PC-9 (cell line): ENCODE measurements at regions not wholly inside any gene's neighbourhood (a gene's known extent, or its start where the extent isn't known, plus 50 kb on each side); places are given as distances from the start of the nearest gene placed in this dataset.

Experiments
- BruUV-seq: library from RNA; stranded (reverse); fragments of 400-500 nt; replicated peaks from 2 replicates; lab custom pipeline; 2021; lab: Mats Ljungman, UMichigan
- CTCF ChIA-PET: fragments of 300-600 bp; sonication (Branson Sonifier 250); formaldehyde crosslinking; loops from one replicate; lab custom pipeline; 2022; ENCODE audit warnings: antibody characterized with exemption; lab: Charles Lee
- POLR2A ChIA-PET: fragments of 300-600 bp; sonication (Branson Sonifier 250); formaldehyde crosslinking; loops from one replicate; lab custom pipeline; 2022; ENCODE audit warnings: antibody characterized with exemption; ENCODE audit not compliant: unreplicated experiment; lab: Charles Lee
- DNase-seq, 2 experiments: peaks; one replicate each; pipeline versions ENCODE4 v3.0.0 to v3.0.0-alpha.2; 2015 to 2022; ENCODE audit warnings: mixed read lengths in 1 of 2
- H2AFZ ChIP-seq: fragments of 200-600 bp; sonication (generic); 2 replicates; pipeline ENCODE4 v1.8.1; 2017; ENCODE audit warnings: antibody characterized with exemption
- H3F3A ChIP-seq: fragments of 200-600 bp; sonication (generic); 2 replicates; pipeline ENCODE4 v1.8.1; 2017; ENCODE audit warnings: antibody characterized with exemption, mild to moderate bottlenecking, low read depth; ENCODE audit not compliant: insufficient read depth
- H3K27ac ChIP-seq: fragments of 200-600 bp; sonication (generic); 2 replicates; pipeline ENCODE4 v1.6.1; 2016; ENCODE audit warnings: mixed run types
- H3K27me3 ChIP-seq: fragments of 200-600 bp; sonication (generic); 2 replicates; pipeline ENCODE4 v1.6.1; 2016; ENCODE audit warnings: low read depth, mixed run types; ENCODE audit not compliant: insufficient read depth
- H3K36me3 ChIP-seq: fragments of 200-600 bp; sonication (generic); 2 replicates; pipeline ENCODE4 v1.6.1; 2016; ENCODE audit warnings: low read depth, mixed run types
- H3K4me1 ChIP-seq: fragments of 200-600 bp; sonication (generic); replicated peaks from 2 replicates; pipeline ENCODE4 v1.6.1; 2016; ENCODE audit warnings: mixed run types; ENCODE audit not compliant: insufficient read depth
- H3K4me2 ChIP-seq: fragments of 200-600 bp; sonication (generic); 2 replicates; pipeline ENCODE4 v1.6.1; 2017; ENCODE audit warnings: mixed run types
- H3K4me3 ChIP-seq: fragments of 200-600 bp; sonication (generic); 2 replicates; pipeline ENCODE4 v1.6.1; 2016; ENCODE audit warnings: mixed run types
- H3K79me2 ChIP-seq: fragments of 200-600 bp; sonication (generic); 2 replicates; pipeline ENCODE4 v1.6.1; 2017; ENCODE audit warnings: low read depth, mixed run types
- H3K9me2 ChIP-seq: fragments of 200-600 bp; sonication (generic); 2 replicates; pipeline ENCODE4 v1.8.1; 2017; ENCODE audit warnings: mild to moderate bottlenecking; ENCODE audit not compliant: insufficient read depth
- H3K9me3 ChIP-seq: fragments of 200-600 bp; sonication (generic); 2 replicates; pipeline ENCODE4 v1.8.1; 2016; ENCODE audit warnings: low read depth; ENCODE audit not compliant: insufficient read depth
- H4K20me1 ChIP-seq: fragments of 200-600 bp; sonication (generic); 2 replicates; pipeline ENCODE4 v1.8.1; 2017; ENCODE audit not compliant: insufficient read depth
- EZH2 ChIP-seq: fragments of 200-600 bp; sonication (generic); IDR thresholded peaks from 2 replicates; pipeline ENCODE4 v1.8.0; 2017; ENCODE audit warnings: antibody characterized with exemption, low read depth
- intact Hi-C: fragments of 100-400 bp; cut with micrococcal nuclease; formaldehyde crosslinking; loops from one replicate; pipeline ENCODE4 v1.10.0; 2022; ENCODE audit not compliant: unreplicated experiment
- TF ChIP-seq, protein P1 (sequence below): fragments of 200-600 bp; sonication (generic); conservative IDR thresholded peaks from 2 replicates; pipeline ENCODE4 v1.6.1; 2017; ENCODE audit warnings: mixed run types, antibody characterized with exemption, mild to moderate bottlenecking, moderate library complexity

DNA sequence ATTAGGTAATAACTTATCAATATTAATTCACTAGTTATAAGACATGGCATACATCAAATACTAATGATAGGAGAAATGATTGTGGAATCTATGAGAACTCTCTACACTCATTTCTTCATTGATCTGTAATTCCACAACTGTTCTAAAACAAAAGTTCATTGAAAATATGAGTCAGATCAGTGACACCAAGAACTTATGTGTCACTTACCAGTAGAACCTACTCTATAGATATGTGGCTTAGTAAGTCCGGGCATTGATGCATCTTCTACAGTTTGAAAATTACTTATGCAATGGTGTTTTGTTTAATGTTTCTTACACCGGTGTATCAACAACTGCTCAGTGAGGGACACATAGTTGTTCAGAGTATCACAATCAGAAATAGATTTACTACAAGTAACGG lies 520.3 kb downstream of the ARAP2 start:
- ChIA-PET CTCF (no interaction called here), POLR2A (no interaction called here)
- BruUV-seq = no TSS peak
- H4K20me1 ChIP-seq = no peaks in the 10 kb centered on the region
- no peaks in the 10 kb centered on the region for H3F3A ChIP-seq
- H2AFZ ChIP-seq = no peak overlapping the region
- H3K4me3 ChIP-seq = no peak overlapping the region
- H3K9me3 ChIP-seq = no peaks in the 10 kb centered on the region
- no peaks in the 10 kb centered on the region for H3K36me3 ChIP-seq
- intact Hi-C loops = no loop called here
- H3K4me2 ChIP-seq = no peak overlapping the region
- DNase-seq = no peak
- TF ChIP-seq, protein P1, sequence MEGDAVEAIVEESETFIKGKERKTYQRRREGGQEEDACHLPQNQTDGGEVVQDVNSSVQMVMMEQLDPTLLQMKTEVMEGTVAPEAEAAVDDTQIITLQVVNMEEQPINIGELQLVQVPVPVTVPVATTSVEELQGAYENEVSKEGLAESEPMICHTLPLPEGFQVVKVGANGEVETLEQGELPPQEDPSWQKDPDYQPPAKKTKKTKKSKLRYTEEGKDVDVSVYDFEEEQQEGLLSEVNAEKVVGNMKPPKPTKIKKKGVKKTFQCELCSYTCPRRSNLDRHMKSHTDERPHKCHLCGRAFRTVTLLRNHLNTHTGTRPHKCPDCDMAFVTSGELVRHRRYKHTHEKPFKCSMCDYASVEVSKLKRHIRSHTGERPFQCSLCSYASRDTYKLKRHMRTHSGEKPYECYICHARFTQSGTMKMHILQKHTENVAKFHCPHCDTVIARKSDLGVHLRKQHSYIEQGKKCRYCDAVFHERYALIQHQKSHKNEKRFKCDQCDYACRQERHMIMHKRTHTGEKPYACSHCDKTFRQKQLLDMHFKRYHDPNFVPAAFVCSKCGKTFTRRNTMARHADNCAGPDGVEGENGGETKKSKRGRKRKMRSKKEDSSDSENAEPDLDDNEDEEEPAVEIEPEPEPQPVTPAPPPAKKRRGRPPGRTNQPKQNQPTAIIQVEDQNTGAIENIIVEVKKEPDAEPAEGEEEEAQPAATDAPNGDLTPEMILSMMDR = no peak
- TF ChIP-seq EZH2 = no peak
- H3K4me1 ChIP-seq = no peaks in the 10 kb centered on the region
- no peaks in the 10 kb centered on the region for H3K27me3 ChIP-seq
- H3K9me2 ChIP-seq = no peaks in the 10 kb centered on the region
- H3K27ac ChIP-seq = no peak overlapping the region
- H3K79me2 ChIP-seq = no peaks in the 10 kb centered on the region

DNA sequence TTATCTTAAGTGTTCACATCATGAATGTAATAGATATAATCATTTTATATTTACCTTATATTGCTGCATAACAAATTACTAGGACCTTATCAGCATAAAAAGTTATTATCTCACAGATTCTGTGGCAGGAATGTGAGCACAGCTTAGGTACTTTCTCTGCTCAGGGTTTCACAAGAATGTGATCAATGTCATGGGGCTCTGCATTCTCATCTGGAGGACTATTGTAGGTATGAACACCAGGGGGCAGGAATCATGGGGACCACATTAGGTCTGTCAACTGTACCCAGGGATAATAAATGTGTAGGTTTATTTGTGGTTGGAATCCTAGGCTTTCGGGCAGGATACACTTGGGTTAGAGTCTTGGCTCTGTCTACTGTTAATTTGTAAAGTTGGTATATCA lies 519.2 kb downstream of the ARAP2 start:
- no peak overlapping the region for H3K27ac ChIP-seq
- H3K79me2 ChIP-seq = no peaks in the 10 kb centered on the region
- no peaks in the 10 kb centered on the region for H3K36me3 ChIP-seq
- no TSS peak for BruUV-seq
- H2AFZ ChIP-seq = no peak overlapping the region
- POLR2A ChIA-PET = no interaction called here
- TF ChIP-seq, protein P1 = no peak
- TF ChIP-seq EZH2 = no peak
- H3K4me2 ChIP-seq = no peak overlapping the region
- H3K27me3 ChIP-seq = no peaks in the 10 kb centered on the region
- intact Hi-C loops = no loop called here
- no peaks in the 10 kb centered on the region for H3K4me1 ChIP-seq
- H3K9me2 ChIP-seq = no peaks in the 10 kb centered on the region
- H3F3A ChIP-seq = no peaks in the 10 kb centered on the region
- no peaks in the 10 kb centered on the region for H3K9me3 ChIP-seq
- H4K20me1 ChIP-seq = no peaks in the 10 kb centered on the region
- CTCF ChIA-PET = no interaction called here
- no peak overlapping the region for H3K4me3 ChIP-seq
- DNase-seq = no peak

DNA sequence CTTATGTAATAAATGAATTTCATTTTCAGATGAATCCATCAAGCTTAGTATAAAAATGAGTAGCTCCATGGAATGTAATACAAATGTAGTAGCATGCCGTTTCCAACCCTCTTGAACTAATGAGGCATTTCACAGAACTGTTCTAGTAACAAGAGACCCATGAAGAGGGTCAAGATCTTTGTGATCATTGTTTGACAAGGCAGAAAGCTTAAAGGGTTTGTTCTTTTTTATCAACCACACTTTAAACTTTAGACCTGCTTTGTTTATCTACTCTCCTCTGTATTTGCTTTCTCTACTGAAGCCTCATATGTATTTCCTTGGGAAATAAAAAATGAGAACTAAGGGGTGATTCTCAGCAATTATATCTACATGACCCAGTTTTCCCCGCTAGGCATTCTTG lies 513.9 kb downstream of the ARAP2 start:
- H3F3A ChIP-seq = no peaks in the 10 kb centered on the region
- BruUV-seq = no TSS peak
- no peak overlapping the region for H3K4me2 ChIP-seq
- H3K4me3 ChIP-seq = no peak overlapping the region
- H2AFZ ChIP-seq = no peak overlapping the region
- 0 out of 2 replicates have a peak, but pooled peaks cover 3% of the 10 kb centered on the region for H3K9me2 ChIP-seq
- ChIA-PET CTCF (no interaction called here), POLR2A (no interaction called here)
- no peaks in the 10 kb centered on the region for H3K79me2 ChIP-seq
- no peak overlapping the region for H3K27ac ChIP-seq
- TF ChIP-seq EZH2 = no peak
- TF ChIP-seq, protein P1 = no peak
- H3K9me3 ChIP-seq = no peaks in the 10 kb centered on the region
- intact Hi-C loops = no loop called here
- H3K36me3 ChIP-seq = no peaks in the 10 kb centered on the region
- H4K20me1 ChIP-seq = no peaks in the 10 kb centered on the region
- no peaks in the 10 kb centered on the region for H3K4me1 ChIP-seq
- DNase-seq = no peak
- H3K27me3 ChIP-seq = no peaks in the 10 kb centered on the region
